Endothelial cell of umbilical vein (primary cell): ENCODE measurements at regions not wholly inside any gene's neighbourhood (a gene's known extent, or its start where the extent isn't known, plus 50 kb on each side); places are given as distances from the start of the nearest gene placed in this dataset.

ENCODE experiments used
- BruUV-seq: library from RNA; stranded (reverse); fragments of 400-500 nt; replicated peaks from 2 replicates; lab custom pipeline; 2021; lab: Mats Ljungman, UMichigan
- CTCF ChIA-PET: fragments of 300-600, 350-600 bp; sonication (Branson Sonifier 250); formaldehyde crosslinking; loops from one replicate; lab custom pipeline; 2021; ENCODE audit warnings: antibody characterized with exemption, inconsistent platforms; lab: Charles Lee
- POLR2A ChIA-PET: fragments of 300-600, 350-600 bp; sonication (Branson Sonifier 250); formaldehyde crosslinking; loops from one replicate; lab custom pipeline; 2021; ENCODE audit warnings: antibody characterized with exemption, inconsistent platforms; lab: Charles Lee
- DNase-seq: peaks from one replicate; pipeline ENCODE4 v3.0.0-alpha.2; 2011; ENCODE audit warnings: low read depth, low spot score
- FAIRE-seq: peaks from 2 replicates; lab custom pipeline; 2011; peaks lifted over from hg19 to GRCh38; lab: Jason Lieb, UNC
- H2AFZ ChIP-seq: 2 replicates; pipeline ENCODE4 v1.6.0; 2012; ENCODE audit warnings: low read depth, low read length, control low read depth, inconsistent platforms
- H3K27ac ChIP-seq: 2 replicates; pipeline ENCODE4 v1.5.1; 2011; ENCODE audit warnings: low read depth, mild to moderate bottlenecking, control low read depth, low read length, moderate library complexity; ENCODE audit not compliant: insufficient read depth
- H3K27me3 ChIP-seq, 2 experiments: 2 replicates each; pipeline versions ENCODE4 v1.6.0 to v1.6.1; 2011; ENCODE audit warnings: low read length in 2 of 2, mixed read lengths in 1 of 2; ENCODE audit not compliant: control insufficient read depth in 2 of 2, insufficient read depth in 2 of 2
- H3K36me3 ChIP-seq, 2 experiments: 2 replicates in 1 of 2; 3 replicates in 1 of 2; pipeline ENCODE4 v1.5.1; 2011; ENCODE audit warnings: low read length in 2 of 2, mild to moderate bottlenecking in 1 of 2, moderate library complexity in 1 of 2; ENCODE audit not compliant: control insufficient read depth in 2 of 2, insufficient read depth in 2 of 2; ENCODE audit errors: extremely low read depth in 1 of 2
- H3K4me1 ChIP-seq: 3 replicates; pipeline ENCODE4 v1.5.1; 2011; ENCODE audit warnings: mild to moderate bottlenecking, low read length; ENCODE audit not compliant: control insufficient read depth, insufficient read depth; ENCODE audit errors: extremely low read depth
- H3K4me2 ChIP-seq: 2 replicates; pipeline ENCODE4 v1.6.1; 2011; ENCODE audit warnings: low read length, control low read depth, mixed read lengths; ENCODE audit not compliant: insufficient read depth
- H3K4me3 ChIP-seq, 3 experiments: fragments of 200-600 bp in 1 of 3; sonication (generic), shearing (Covaris generic) in 1 of 3; replicated peaks in 1 of 3; 2 replicates each; pipeline ENCODE4 v1.5.1; 2011 to 2016; ENCODE audit warnings: control low read depth in 3 of 3, low read length in 3 of 3, mild to moderate bottlenecking in 2 of 3, inconsistent platforms in 1 of 3, low read depth in 1 of 3, moderate library complexity in 1 of 3; ENCODE audit not compliant: insufficient read depth in 1 of 3
- H3K79me2 ChIP-seq: 2 replicates; pipeline ENCODE4 v1.6.0; 2012; ENCODE audit warnings: low read length, inconsistent platforms; ENCODE audit not compliant: control insufficient read depth, insufficient read depth
- H3K9ac ChIP-seq: replicated peaks from 2 replicates; pipeline ENCODE3; 2011; ENCODE audit warnings: low read length, control low read depth; ENCODE audit not compliant: insufficient read depth; ENCODE audit errors: extremely low read depth
- H3K9me1 ChIP-seq: replicated peaks from 3 replicates; pipeline ENCODE4 v1.6.0; 2011; ENCODE audit warnings: mild to moderate bottlenecking, low read length; ENCODE audit not compliant: control insufficient read depth, insufficient read depth; ENCODE audit errors: extremely low read depth
- H3K9me3 ChIP-seq: replicated peaks from 2 replicates; pipeline ENCODE4 v1.5.1; 2012; ENCODE audit warnings: low read length, inconsistent platforms; ENCODE audit not compliant: control insufficient read depth, insufficient read depth
- H4K20me1 ChIP-seq: replicated peaks from 2 replicates; pipeline ENCODE3; 2011; ENCODE audit warnings: mild to moderate bottlenecking, low read length; ENCODE audit not compliant: control insufficient read depth, insufficient read depth; ENCODE audit errors: extremely low read depth
- EZH2 ChIP-seq: IDR thresholded peaks from 2 replicates; pipeline ENCODE4 v1.6.1; 2012; ENCODE audit warnings: borderline replicate concordance, low read depth, mild to moderate bottlenecking, moderate library complexity, low read length, inconsistent platforms; ENCODE audit not compliant: severe bottlenecking
- FOS ChIP-seq: IDR thresholded peaks from 2 replicates; pipeline ENCODE4 v1.6.1; 2011; ENCODE audit warnings: mild to moderate bottlenecking, low read length, moderate library complexity, borderline replicate concordance; ENCODE audit not compliant: insufficient read depth
- GATA2 ChIP-seq: IDR thresholded peaks from 2 replicates; pipeline ENCODE4 v1.7.0; 2011; ENCODE audit warnings: low read depth, mild to moderate bottlenecking, moderate library complexity, mixed read lengths, low read length; ENCODE audit not compliant: insufficient read length, insufficient read depth
- MYC ChIP-seq: IDR thresholded peaks from one replicate; pipeline ENCODE4 v1.6.1; 2011; ENCODE audit warnings: mild to moderate bottlenecking, low read depth, low read length
- POLR2A ChIP-seq: IDR thresholded peaks from 2 replicates; pipeline ENCODE4 v1.6.1; 2012; ENCODE audit warnings: low read depth, mild to moderate bottlenecking, control low read depth, low read length
- POLR2AphosphoS5 ChIP-seq: IDR thresholded peaks from 2 replicates; pipeline ENCODE4 v1.6.1; 2012; ENCODE audit warnings: low read depth, mild to moderate bottlenecking, control low read depth, low read length, moderate library complexity; ENCODE audit not compliant: insufficient read depth
- dilution Hi-C: fragments of 300-500 bp; cut with MboI; formaldehyde crosslinking; loops from one replicate; pipeline ENCODE4 v1.15.0; 2019; ENCODE audit warnings: low sequenced_read_pairs; ENCODE audit not compliant: extremely low pct_ligation_motif_present
- intact Hi-C: fragments of 100-400 bp; cut with micrococcal nuclease; formaldehyde crosslinking; loops from one replicate; pipeline ENCODE4 v1.10.0; 2022
- TF ChIP-seq, protein P1 (sequence below): IDR thresholded peaks from 2 replicates; pipeline ENCODE4 v1.6.1; 2011; ENCODE audit not compliant: insufficient read depth, insufficient read length
- TF ChIP-seq, protein P2 (sequence below), 2 donors: IDR thresholded peaks; 1 replicate in 1 of 2; 2 replicates in 1 of 2; pipeline ENCODE4 v1.5.1; 2011; ENCODE audit warnings: low read length in 2 of 2, mild to moderate bottlenecking in 2 of 2, moderate library complexity in 2 of 2, control low read depth in 1 of 2, inconsistent platforms in 1 of 2, low read depth in 1 of 2; ENCODE audit not compliant: insufficient read depth in 1 of 2; ENCODE audit errors: extremely low read depth in 1 of 2

DNA sequence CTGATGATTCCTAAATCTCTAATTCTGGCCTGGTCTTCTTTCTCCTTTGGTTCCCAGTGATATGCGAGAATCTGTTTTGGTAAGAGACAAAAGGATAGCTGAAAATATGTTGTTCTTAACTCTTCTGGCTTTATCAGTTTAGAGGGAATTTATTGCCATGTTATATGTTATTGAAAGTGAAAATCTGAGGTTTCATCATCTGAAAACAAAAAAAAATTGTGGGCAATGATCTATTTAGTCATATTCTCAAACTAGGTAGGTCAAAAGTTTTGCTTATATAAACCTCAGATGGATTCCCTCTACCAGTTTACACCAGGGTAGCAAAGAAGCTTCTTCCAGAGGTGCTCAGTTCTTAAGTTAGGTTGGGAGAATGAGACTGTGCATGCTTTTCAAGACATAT is 103.6 kb downstream of the ITM2A start:
- BruUV-seq: no TSS peak
- no peaks in the 10 kb centered on the region for H3K27me3 ChIP-seq

More for the DNA sequence above, 103.6 kb downstream of the ITM2A start:
- no peaks in the 10 kb centered on the region for H3K9me3 ChIP-seq
- ChIA-PET CTCF (no interaction called here), POLR2A (no interaction called here)
- no peaks in the 10 kb centered on the region for H3K79me2 ChIP-seq
- H3K4me1 ChIP-seq: no peaks in the 10 kb centered on the region
- intact Hi-C loops (no loop called here), dilution Hi-C loops (no loop called here)
- no peaks in the 10 kb centered on the region for H3K36me3 ChIP-seq
- DNase-seq (no peak), FAIRE-seq (no peak)
- H3K4me2 ChIP-seq: no peak overlapping the region
- no peak overlapping the region for H3K27ac ChIP-seq
- H3K9me1 ChIP-seq: no peaks in the 10 kb centered on the region
- no peaks in the 10 kb centered on the region for H4K20me1 ChIP-seq
- no peak overlapping the region for H3K4me3 ChIP-seq
- no peak overlapping the region for H3K9ac ChIP-seq
- H2AFZ ChIP-seq: no peak overlapping the region
- TF ChIP-seq GATA2 (no peak), POLR2AphosphoS5 (no peak), FOS (no peak), EZH2 (no peak), POLR2A (no peak), MYC (no peak)
- TF ChIP-seq, protein P1, sequence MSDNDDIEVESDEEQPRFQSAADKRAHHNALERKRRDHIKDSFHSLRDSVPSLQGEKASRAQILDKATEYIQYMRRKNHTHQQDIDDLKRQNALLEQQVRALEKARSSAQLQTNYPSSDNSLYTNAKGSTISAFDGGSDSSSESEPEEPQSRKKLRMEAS: no peak
- TF ChIP-seq, protein P2, sequence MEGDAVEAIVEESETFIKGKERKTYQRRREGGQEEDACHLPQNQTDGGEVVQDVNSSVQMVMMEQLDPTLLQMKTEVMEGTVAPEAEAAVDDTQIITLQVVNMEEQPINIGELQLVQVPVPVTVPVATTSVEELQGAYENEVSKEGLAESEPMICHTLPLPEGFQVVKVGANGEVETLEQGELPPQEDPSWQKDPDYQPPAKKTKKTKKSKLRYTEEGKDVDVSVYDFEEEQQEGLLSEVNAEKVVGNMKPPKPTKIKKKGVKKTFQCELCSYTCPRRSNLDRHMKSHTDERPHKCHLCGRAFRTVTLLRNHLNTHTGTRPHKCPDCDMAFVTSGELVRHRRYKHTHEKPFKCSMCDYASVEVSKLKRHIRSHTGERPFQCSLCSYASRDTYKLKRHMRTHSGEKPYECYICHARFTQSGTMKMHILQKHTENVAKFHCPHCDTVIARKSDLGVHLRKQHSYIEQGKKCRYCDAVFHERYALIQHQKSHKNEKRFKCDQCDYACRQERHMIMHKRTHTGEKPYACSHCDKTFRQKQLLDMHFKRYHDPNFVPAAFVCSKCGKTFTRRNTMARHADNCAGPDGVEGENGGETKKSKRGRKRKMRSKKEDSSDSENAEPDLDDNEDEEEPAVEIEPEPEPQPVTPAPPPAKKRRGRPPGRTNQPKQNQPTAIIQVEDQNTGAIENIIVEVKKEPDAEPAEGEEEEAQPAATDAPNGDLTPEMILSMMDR (IDR thresholded peaks at IDR 0.05; ENCODE audit: extremely low read depth in 1 of 2, insufficient read depth in 1 of 2, low read depth in 1 of 2, low read length in 2 of 2): no peak
